ENCODE measurements at regions not wholly inside any gene's neighbourhood (a gene's known extent, or its start where the extent isn't known, plus 50 kb on each side); places are given as distances from the start of the nearest gene placed in this dataset.

GRCh38 chr3:152628496-152628895 is 206.4 kb upstream of the P2RY1 start:
- TF ChIP-seq REST (IDR thresholded peaks at IDR 0.05; ENCODE audit: insufficient replicate concordance, low read depth) (no peak), SPI1 (IDR thresholded peaks at IDR 0.05; ENCODE audit: borderline replicate concordance, low read depth) (no peak), GABPA (IDR thresholded peaks at IDR 0.05; ENCODE audit: low read depth) (no peak), POLR2AphosphoS5 (IDR thresholded peaks at IDR 0.05; ENCODE audit: low read depth) (no peak), CTCF (IDR thresholded peaks at IDR 0.05; ENCODE audit: insufficient read depth, low read length) (no peak)
- no peaks in the 10 kb centered on the region for H3K27me3 ChIP-seq (ENCODE audit: insufficient read depth, poor library complexity, severe bottlenecking)
- no peak overlapping the region for H3K4me3 ChIP-seq (replicated peaks; ENCODE audit: insufficient read depth, low read length)
- DNase-seq (ENCODE audit: low read depth in 1 of 2, low spot score in 1 of 2) = no peak
- H3K27ac ChIP-seq (replicated peaks) = no peak overlapping the region

GRCh38 chr3:152629363-152630122 is 205.4 kb upstream of the P2RY1 start:
- H3K4me3 ChIP-seq (replicated peaks; ENCODE audit: insufficient read depth, low read length) = no peak overlapping the region
- no peak for TF ChIP-seq REST (IDR thresholded peaks at IDR 0.05; ENCODE audit: insufficient replicate concordance, low read depth)
- TF ChIP-seq POLR2AphosphoS5 (IDR thresholded peaks at IDR 0.05; ENCODE audit: low read depth) = no peak
- TF ChIP-seq GABPA (IDR thresholded peaks at IDR 0.05; ENCODE audit: low read depth) = no peak
- no peak for TF ChIP-seq SPI1 (IDR thresholded peaks at IDR 0.05; ENCODE audit: borderline replicate concordance, low read depth)
- no peak for TF ChIP-seq CTCF (IDR thresholded peaks at IDR 0.05; ENCODE audit: insufficient read depth, low read length)
- DNase-seq (ENCODE audit: low read depth in 1 of 2, low spot score in 1 of 2) = no peak

GRCh38 chr3:152635389-152635788 is 199.5 kb upstream of the P2RY1 start:
- no peaks in the 10 kb centered on the region for H3K27me3 ChIP-seq (ENCODE audit: insufficient read depth, poor library complexity, severe bottlenecking)
- no peak for DNase-seq (ENCODE audit: low read depth in 1 of 2, low spot score in 1 of 2)
- no peak for TF ChIP-seq REST (IDR thresholded peaks at IDR 0.05; ENCODE audit: insufficient replicate concordance, low read depth)
- TF ChIP-seq POLR2AphosphoS5 (IDR thresholded peaks at IDR 0.05; ENCODE audit: low read depth) = no peak
- TF ChIP-seq SPI1 (IDR thresholded peaks at IDR 0.05; ENCODE audit: borderline replicate concordance, low read depth) = no peak
- TF ChIP-seq GABPA (IDR thresholded peaks at IDR 0.05; ENCODE audit: low read depth) = no peak
- TF ChIP-seq CTCF (IDR thresholded peaks at IDR 0.05; ENCODE audit: insufficient read depth, low read length) = no peak
- no peak overlapping the region for H3K27ac ChIP-seq (replicated peaks)
- no peak overlapping the region for H3K4me3 ChIP-seq (replicated peaks; ENCODE audit: insufficient read depth, low read length)

More at GRCh38 chr3:152629363-152630122, 205.4 kb upstream of the P2RY1 start:
- no peak overlapping the region for H3K27ac ChIP-seq (replicated peaks)
- no peaks in the 10 kb centered on the region for H3K27me3 ChIP-seq (ENCODE audit: insufficient read depth, poor library complexity, severe bottlenecking)
